IMR-90 (cell line): ENCODE measurements at regions not wholly inside any gene's neighbourhood (a gene's known extent, or its start where the extent isn't known, plus 50 kb on each side); places are given as distances from the start of the nearest gene placed in this dataset.

Source experiments
- MAFK ChIP-seq: IDR thresholded peaks from 2 replicates; pipeline ENCODE4 v1.6.1; 2012; ENCODE audit warnings: low read depth, low read length, improper control_type of control experiment
- MAZ ChIP-seq: IDR thresholded peaks from 2 replicates; pipeline ENCODE4 v1.6.1; 2012; ENCODE audit warnings: low read depth, mild to moderate bottlenecking, low read length, improper control_type of control experiment, moderate library complexity, borderline replicate concordance
- MXI1 ChIP-seq: IDR thresholded peaks from 2 replicates; pipeline ENCODE4 v1.6.1; 2012; ENCODE audit warnings: low read depth, mild to moderate bottlenecking, low read length, moderate library complexity, borderline replicate concordance
- NFE2L2 ChIP-seq: fragments of 150-350 bp; IDR thresholded peaks from 2 replicates; pipeline ENCODE4 v1.6.1; 2016; ENCODE audit warnings: low read depth, mild to moderate bottlenecking, low read length
- POLR2A ChIP-seq: IDR thresholded peaks from 2 replicates; pipeline ENCODE4 v1.6.1; 2012; ENCODE audit warnings: mild to moderate bottlenecking, low read depth, low read length
- RCOR1 ChIP-seq: IDR thresholded peaks from 2 replicates; pipeline ENCODE4 v1.6.1; 2012; ENCODE audit warnings: mild to moderate bottlenecking, low read length, improper control_type of control experiment; ENCODE audit not compliant: insufficient replicate concordance
- RFX5 ChIP-seq: IDR thresholded peaks from 2 replicates; pipeline ENCODE4 v1.8.0; 2012; ENCODE audit warnings: low read depth, mild to moderate bottlenecking, low read length, moderate library complexity
- TF ChIP-seq, protein P1 (sequence below): conservative IDR thresholded peaks from 2 replicates; pipeline ENCODE4 v1.5.1; 2012; ENCODE audit warnings: mild to moderate bottlenecking, low read depth, low read length, improper control_type of control experiment
- TF ChIP-seq, protein P2 (sequence below): fragments of 150-350 bp; IDR thresholded peaks from 2 replicates; pipeline ENCODE4 v1.6.1; 2017; ENCODE audit warnings: mild to moderate bottlenecking, antibody characterized with exemption, low read length, low read depth
- TF ChIP-seq, protein P3 (sequence below): fragments of 150-350 bp; IDR thresholded peaks from 2 replicates; pipeline ENCODE4 v1.6.1; 2016; ENCODE audit warnings: low read depth, mild to moderate bottlenecking, low read length, moderate library complexity, borderline replicate concordance

DNA sequence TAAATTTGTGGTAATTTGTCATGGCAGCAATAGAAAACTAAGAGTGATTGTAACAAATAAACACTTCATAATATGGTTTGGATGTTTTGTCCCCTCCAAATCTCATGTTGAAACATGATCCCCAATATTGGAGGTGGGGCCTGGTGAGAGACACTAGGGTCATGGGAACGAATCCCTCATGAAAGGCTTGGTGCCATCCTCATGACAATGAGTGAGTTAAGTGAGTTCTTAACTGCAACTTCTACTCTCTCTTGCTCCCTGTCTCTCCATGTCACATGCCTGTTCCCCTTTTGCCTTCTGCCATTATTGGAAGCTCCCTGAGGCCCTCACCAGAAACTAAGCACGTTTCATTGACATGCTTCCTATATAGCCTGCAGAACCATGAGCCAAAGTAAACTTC is 1233.2 kb downstream of the OLFM4 start:
- TF ChIP-seq, protein P1, sequence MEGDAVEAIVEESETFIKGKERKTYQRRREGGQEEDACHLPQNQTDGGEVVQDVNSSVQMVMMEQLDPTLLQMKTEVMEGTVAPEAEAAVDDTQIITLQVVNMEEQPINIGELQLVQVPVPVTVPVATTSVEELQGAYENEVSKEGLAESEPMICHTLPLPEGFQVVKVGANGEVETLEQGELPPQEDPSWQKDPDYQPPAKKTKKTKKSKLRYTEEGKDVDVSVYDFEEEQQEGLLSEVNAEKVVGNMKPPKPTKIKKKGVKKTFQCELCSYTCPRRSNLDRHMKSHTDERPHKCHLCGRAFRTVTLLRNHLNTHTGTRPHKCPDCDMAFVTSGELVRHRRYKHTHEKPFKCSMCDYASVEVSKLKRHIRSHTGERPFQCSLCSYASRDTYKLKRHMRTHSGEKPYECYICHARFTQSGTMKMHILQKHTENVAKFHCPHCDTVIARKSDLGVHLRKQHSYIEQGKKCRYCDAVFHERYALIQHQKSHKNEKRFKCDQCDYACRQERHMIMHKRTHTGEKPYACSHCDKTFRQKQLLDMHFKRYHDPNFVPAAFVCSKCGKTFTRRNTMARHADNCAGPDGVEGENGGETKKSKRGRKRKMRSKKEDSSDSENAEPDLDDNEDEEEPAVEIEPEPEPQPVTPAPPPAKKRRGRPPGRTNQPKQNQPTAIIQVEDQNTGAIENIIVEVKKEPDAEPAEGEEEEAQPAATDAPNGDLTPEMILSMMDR = no peak
- no peak for TF ChIP-seq POLR2A
- no peak for TF ChIP-seq MAZ
- no peak for TF ChIP-seq MXI1
- TF ChIP-seq RCOR1 = no peak
- TF ChIP-seq, protein P2, sequence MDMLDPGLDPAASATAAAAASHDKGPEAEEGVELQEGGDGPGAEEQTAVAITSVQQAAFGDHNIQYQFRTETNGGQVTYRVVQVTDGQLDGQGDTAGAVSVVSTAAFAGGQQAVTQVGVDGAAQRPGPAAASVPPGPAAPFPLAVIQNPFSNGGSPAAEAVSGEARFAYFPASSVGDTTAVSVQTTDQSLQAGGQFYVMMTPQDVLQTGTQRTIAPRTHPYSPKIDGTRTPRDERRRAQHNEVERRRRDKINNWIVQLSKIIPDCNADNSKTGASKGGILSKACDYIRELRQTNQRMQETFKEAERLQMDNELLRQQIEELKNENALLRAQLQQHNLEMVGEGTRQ = no peak
- no peak for TF ChIP-seq RFX5
- TF ChIP-seq MAFK = no peak
- TF ChIP-seq NFE2L2 = no peak
- TF ChIP-seq, protein P3, sequence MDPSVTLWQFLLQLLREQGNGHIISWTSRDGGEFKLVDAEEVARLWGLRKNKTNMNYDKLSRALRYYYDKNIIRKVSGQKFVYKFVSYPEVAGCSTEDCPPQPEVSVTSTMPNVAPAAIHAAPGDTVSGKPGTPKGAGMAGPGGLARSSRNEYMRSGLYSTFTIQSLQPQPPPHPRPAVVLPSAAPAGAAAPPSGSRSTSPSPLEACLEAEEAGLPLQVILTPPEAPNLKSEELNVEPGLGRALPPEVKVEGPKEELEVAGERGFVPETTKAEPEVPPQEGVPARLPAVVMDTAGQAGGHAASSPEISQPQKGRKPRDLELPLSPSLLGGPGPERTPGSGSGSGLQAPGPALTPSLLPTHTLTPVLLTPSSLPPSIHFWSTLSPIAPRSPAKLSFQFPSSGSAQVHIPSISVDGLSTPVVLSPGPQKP = no peak
